ENCODE measurements at regions not wholly inside any gene's neighbourhood (a gene's known extent, or its start where the extent isn't known, plus 50 kb on each side); places are given as distances from the start of the nearest gene placed in this dataset.

DNA sequence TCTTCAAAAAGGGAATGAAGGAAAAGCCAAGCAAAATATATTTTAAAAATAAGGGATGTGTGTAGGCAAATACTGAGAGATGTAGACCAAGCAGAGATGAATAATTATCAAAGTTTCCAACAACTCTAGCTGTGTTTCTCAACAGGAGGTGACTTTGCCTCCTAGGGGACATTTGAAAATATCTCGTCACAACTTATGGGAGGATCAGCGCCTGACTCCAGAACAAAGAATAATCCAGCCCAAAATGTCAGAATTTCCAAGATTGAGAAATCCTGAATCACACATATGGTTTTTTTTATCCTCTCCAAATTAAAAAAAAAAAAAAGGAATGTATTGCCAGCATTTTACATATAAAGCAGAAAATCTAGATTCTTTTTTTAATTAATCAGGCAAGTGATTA lies 241.2 kb upstream of the ZFP64 start:
- TF ChIP-seq POLR2AphosphoS5 (IDR thresholded peaks at IDR 0.05), result no peak
- TF ChIP-seq, protein P1, sequence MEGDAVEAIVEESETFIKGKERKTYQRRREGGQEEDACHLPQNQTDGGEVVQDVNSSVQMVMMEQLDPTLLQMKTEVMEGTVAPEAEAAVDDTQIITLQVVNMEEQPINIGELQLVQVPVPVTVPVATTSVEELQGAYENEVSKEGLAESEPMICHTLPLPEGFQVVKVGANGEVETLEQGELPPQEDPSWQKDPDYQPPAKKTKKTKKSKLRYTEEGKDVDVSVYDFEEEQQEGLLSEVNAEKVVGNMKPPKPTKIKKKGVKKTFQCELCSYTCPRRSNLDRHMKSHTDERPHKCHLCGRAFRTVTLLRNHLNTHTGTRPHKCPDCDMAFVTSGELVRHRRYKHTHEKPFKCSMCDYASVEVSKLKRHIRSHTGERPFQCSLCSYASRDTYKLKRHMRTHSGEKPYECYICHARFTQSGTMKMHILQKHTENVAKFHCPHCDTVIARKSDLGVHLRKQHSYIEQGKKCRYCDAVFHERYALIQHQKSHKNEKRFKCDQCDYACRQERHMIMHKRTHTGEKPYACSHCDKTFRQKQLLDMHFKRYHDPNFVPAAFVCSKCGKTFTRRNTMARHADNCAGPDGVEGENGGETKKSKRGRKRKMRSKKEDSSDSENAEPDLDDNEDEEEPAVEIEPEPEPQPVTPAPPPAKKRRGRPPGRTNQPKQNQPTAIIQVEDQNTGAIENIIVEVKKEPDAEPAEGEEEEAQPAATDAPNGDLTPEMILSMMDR (IDR thresholded peaks at IDR 0.05), result no peak

All from prostate gland (tissue), 2 donors.